H1 (cell line): ENCODE measurements at regions not wholly inside any gene's neighbourhood (a gene's known extent, or its start where the extent isn't known, plus 50 kb on each side); places are given as distances from the start of the nearest gene placed in this dataset.

ENCODE experiments used
- CTCF ChIA-PET: fragments of 300-600 bp; sonication (Branson Sonifier 250); formaldehyde crosslinking; loops from one replicate; lab custom pipeline; 2021; ENCODE audit not compliant: partially characterized antibody; lab: Charles Lee
- POLR2A ChIA-PET: fragments of 300-600 bp; sonication (Branson Sonifier 250); formaldehyde crosslinking; loops from one replicate; lab custom pipeline; 2021; ENCODE audit warnings: inconsistent platforms; ENCODE audit not compliant: partially characterized antibody; lab: Charles Lee
- DNase-seq, 2 experiments: peaks; one replicate each; pipeline versions ENCODE4 v3.0.0 to v3.0.0-alpha.2; 2010 to 2022; ENCODE audit warnings: low spot score in 2 of 2, low read depth in 1 of 2, mixed read lengths in 1 of 2
- FAIRE-seq: peaks from 2 replicates; lab custom pipeline; 2011; peaks lifted over from hg19 to GRCh38; lab: Jason Lieb, UNC
- H2AFZ ChIP-seq: 2 replicates; pipeline ENCODE4 v1.8.1; 2012; ENCODE audit warnings: low read length, inconsistent platforms
- H2AK5ac ChIP-seq: 2 replicates; pipeline ENCODE4 v1.6.1; 2013; ENCODE audit warnings: low read depth, low read length
- H2BK120ac ChIP-seq: replicated peaks from 2 replicates; pipeline ENCODE3; 2013; ENCODE audit warnings: low read depth, low read length, inconsistent platforms
- H2BK12ac ChIP-seq: 2 replicates; pipeline ENCODE4 v1.6.1; 2013; ENCODE audit warnings: low read depth, low read length
- H2BK15ac ChIP-seq: 2 replicates; pipeline ENCODE4 v1.6.1; 2013; ENCODE audit warnings: low read length
- H2BK20ac ChIP-seq: 2 replicates; pipeline ENCODE4 v1.6.1; 2013; ENCODE audit warnings: low read length
- H2BK5ac ChIP-seq: 2 replicates; pipeline ENCODE4 v1.6.1; 2013; ENCODE audit warnings: low read depth, low read length
- H3K14ac ChIP-seq: 2 replicates; pipeline ENCODE4 v1.6.1; 2013; ENCODE audit warnings: inconsistent platforms; ENCODE audit not compliant: insufficient read length
- H3K18ac ChIP-seq: 2 replicates; pipeline ENCODE4 v1.6.1; 2013; ENCODE audit warnings: low read length; ENCODE audit errors: extremely low read depth
- H3K23ac ChIP-seq: 2 replicates; pipeline ENCODE4 v1.6.1; 2013; ENCODE audit warnings: inconsistent platforms; ENCODE audit not compliant: insufficient read length
- H3K23me2 ChIP-seq: 2 replicates; pipeline ENCODE4 v1.6.1; 2013; ENCODE audit warnings: low read depth, low read length
- H3K27ac ChIP-seq: 2 replicates; pipeline ENCODE4 v1.6.1; 2011; ENCODE audit warnings: low read depth, low read length, inconsistent platforms
- H3K27me3 ChIP-seq, 4 experiments: replicated peaks in 1 of 4; 1 replicate in 1 of 4; 2 replicates in 3 of 4; pipeline versions ENCODE4 v1.6.1 to v1.8.1; 2011 to 2013; ENCODE audit warnings: low read length in 3 of 4, mild to moderate bottlenecking in 3 of 4, inconsistent platforms in 2 of 4, mixed read lengths in 2 of 4, moderate library complexity in 1 of 4; ENCODE audit not compliant: control insufficient read depth in 3 of 4, insufficient read depth in 3 of 4; ENCODE audit errors: extremely low read depth in 1 of 4
- H3K36me3 ChIP-seq, 4 experiments: 2 replicates each; pipeline versions ENCODE4 v1.6.1 to v1.8.1; 2011 to 2013; ENCODE audit warnings: mild to moderate bottlenecking in 4 of 4, low read length in 3 of 4, moderate library complexity in 2 of 4, control low read depth in 1 of 4, inconsistent platforms in 1 of 4; ENCODE audit not compliant: insufficient read depth in 4 of 4, control insufficient read depth in 2 of 4
- H3K4ac ChIP-seq: replicated peaks from 2 replicates; pipeline ENCODE3; 2013; ENCODE audit warnings: low read length, low read depth, mixed read lengths, inconsistent platforms; ENCODE audit not compliant: insufficient read length
- H3K4me1 ChIP-seq, 4 experiments: replicated peaks in 1 of 4; 1 replicate in 1 of 4; 2 replicates in 3 of 4; pipeline versions ENCODE4 v1.6.1 to v1.8.1; 2011 to 2013; ENCODE audit warnings: low read length in 3 of 4, inconsistent platforms in 2 of 4, mixed read lengths in 1 of 4; ENCODE audit not compliant: insufficient read depth in 4 of 4, control insufficient read depth in 3 of 4
- H3K4me2 ChIP-seq, 2 experiments: 2 replicates each; pipeline versions ENCODE4 v1.6.1 to v1.8.1; 2011 to 2013; ENCODE audit warnings: low read depth in 2 of 2, low read length in 2 of 2, control low read depth in 1 of 2, inconsistent platforms in 1 of 2, mild to moderate bottlenecking in 1 of 2; ENCODE audit not compliant: insufficient read depth in 1 of 2
- H3K4me3 ChIP-seq, 4 experiments: fragments of 200-600, 300-600 bp in 1 of 4; sonication (generic), shearing (Covaris generic), sonication (Bioruptor Twin) in 1 of 4; 2 replicates each; pipeline versions ENCODE4 v1.5.1 to v1.8.1; 2011 to 2016; ENCODE audit warnings: low read length in 4 of 4, low read depth in 3 of 4, control low read depth in 2 of 4, inconsistent platforms in 2 of 4, mild to moderate bottlenecking in 2 of 4, mixed read lengths in 1 of 4, moderate library complexity in 1 of 4; ENCODE audit not compliant: insufficient read depth in 2 of 4; ENCODE audit errors: extremely low read depth in 1 of 4
- H3K56ac ChIP-seq: replicated peaks from 2 replicates; pipeline ENCODE3; 2013; ENCODE audit warnings: low read depth, mild to moderate bottlenecking, mixed read lengths, low read length, inconsistent platforms; ENCODE audit not compliant: insufficient read length
- H3K79me1 ChIP-seq: 2 replicates; pipeline ENCODE4 v1.6.1; 2013; ENCODE audit warnings: low read depth, low read length, control low read depth
- H3K79me2 ChIP-seq, 2 experiments: 2 replicates each; pipeline versions ENCODE4 v1.6.1 to v1.8.1; 2012 to 2013; ENCODE audit warnings: low read length in 2 of 2, mild to moderate bottlenecking in 2 of 2, inconsistent platforms in 1 of 2; ENCODE audit not compliant: insufficient read depth in 2 of 2, control insufficient read depth in 1 of 2
- H3K9ac ChIP-seq, 4 experiments: replicated peaks in 1 of 4; 1 replicate in 1 of 4; 2 replicates in 3 of 4; pipeline versions ENCODE4 v1.6.1 to v1.8.1; 2011 to 2013; ENCODE audit warnings: low read depth in 3 of 4, low read length in 3 of 4, control low read depth in 2 of 4, mild to moderate bottlenecking in 2 of 4, moderate library complexity in 2 of 4, inconsistent platforms in 1 of 4; ENCODE audit errors: extremely low read depth in 1 of 4
- H3K9me3 ChIP-seq, 2 experiments: 2 replicates each; pipeline versions ENCODE4 v1.6.1 to v1.8.1; 2012 to 2013; ENCODE audit warnings: mild to moderate bottlenecking in 2 of 2, moderate library complexity in 2 of 2, control low read depth in 1 of 2, inconsistent platforms in 1 of 2, low read depth in 1 of 2, low read length in 1 of 2, mixed read lengths in 1 of 2; ENCODE audit not compliant: insufficient read depth in 2 of 2
- H4K20me1 ChIP-seq, 2 experiments: replicated peaks in 1 of 2; 2 replicates each; pipeline versions ENCODE3 to v1.8.1; 2011 to 2013; ENCODE audit warnings: inconsistent platforms in 2 of 2, low read length in 2 of 2, mild to moderate bottlenecking in 1 of 2; ENCODE audit not compliant: insufficient read depth in 2 of 2, control insufficient read depth in 1 of 2
- H4K5ac ChIP-seq: 2 replicates; pipeline ENCODE4 v1.6.1; 2013; ENCODE audit warnings: low read length, low read depth, mixed read lengths, inconsistent platforms; ENCODE audit not compliant: insufficient read length
- H4K8ac ChIP-seq: 2 replicates; pipeline ENCODE4 v1.8.0; 2013; ENCODE audit warnings: mild to moderate bottlenecking, moderate library complexity, low read length, inconsistent platforms; ENCODE audit not compliant: insufficient read depth; ENCODE audit errors: extremely low read depth
- H4K91ac ChIP-seq: replicated peaks from 2 replicates; pipeline ENCODE3; 2013; ENCODE audit warnings: low read length, mixed read lengths, inconsistent platforms; ENCODE audit not compliant: insufficient read length
- BCL11A ChIP-seq, 2 experiments: IDR thresholded peaks; one replicate each; pipeline ENCODE4 v1.6.1; 2011; ENCODE audit warnings: low read depth in 2 of 2, low read length in 2 of 2, mild to moderate bottlenecking in 2 of 2
- CBX5 ChIP-seq: fragments of 300-800, 300-1000 bp; sonication (generic); IDR thresholded peaks from 2 replicates; pipeline ENCODE4 v1.7.1; 2016; ENCODE audit warnings: antibody characterized with exemption, low read length, low read depth
- CBX8 ChIP-seq: fragments of 300-800, 300-1000 bp; sonication (generic); IDR thresholded peaks from 2 replicates; pipeline ENCODE4 v1.7.1; 2016; ENCODE audit warnings: low read depth, low read length, borderline replicate concordance
- CEBPB ChIP-seq: IDR thresholded peaks from 2 replicates; pipeline ENCODE4 v1.6.1; 2012; ENCODE audit warnings: low read depth, low read length
- CHD1 ChIP-seq: IDR thresholded peaks from 2 replicates; pipeline ENCODE4 v1.6.1; 2012; ENCODE audit warnings: low read depth, low read length, improper control_type of control experiment
- CREB1 ChIP-seq: IDR thresholded peaks from 2 replicates; pipeline ENCODE4 v1.6.1; 2012; ENCODE audit warnings: inconsistent platforms
- EP300 ChIP-seq, 2 experiments: IDR thresholded peaks; 1 replicate in 1 of 2; 2 replicates in 1 of 2; pipeline ENCODE4 v1.6.1; 2011 to 2012; ENCODE audit warnings: low read depth in 2 of 2, low read length in 2 of 2, mild to moderate bottlenecking in 2 of 2, borderline replicate concordance in 1 of 2, inconsistent platforms in 1 of 2, moderate library complexity in 1 of 2
- HDAC2 ChIP-seq, 2 experiments: fragments of 300-600 bp in 1 of 2; sonication (generic) in 1 of 2; IDR thresholded peaks; 2 replicates each; pipeline ENCODE4 v1.6.1; 2011 to 2012; ENCODE audit warnings: low read depth in 2 of 2, low read length in 2 of 2, mild to moderate bottlenecking in 2 of 2, moderate library complexity in 2 of 2, borderline replicate concordance in 1 of 2, inconsistent platforms in 1 of 2
- KDM1A ChIP-seq: fragments of 200-600, 300-600 bp; sonication (generic); IDR thresholded peaks from 2 replicates; pipeline ENCODE4 v1.7.1; 2016; ENCODE audit warnings: mild to moderate bottlenecking, low read length, borderline replicate concordance
- MAFK ChIP-seq: IDR thresholded peaks from 2 replicates; pipeline ENCODE4 v1.6.1; 2012; ENCODE audit warnings: low read depth, mild to moderate bottlenecking, improper control_type of control experiment, low read length
- PHF8 ChIP-seq: fragments of 200-600 bp; sonication (generic); conservative IDR thresholded peaks from 2 replicates; pipeline ENCODE4 v1.7.1; 2012; ENCODE audit warnings: low read depth, mild to moderate bottlenecking, inconsistent platforms, low read length, moderate library complexity
- POLR2AphosphoS5 ChIP-seq: IDR thresholded peaks from 2 replicates; pipeline ENCODE4 v1.6.1; 2011; ENCODE audit warnings: low read depth, low read length
- RFX5 ChIP-seq: IDR thresholded peaks from 2 replicates; pipeline ENCODE4 v1.6.1; 2011; ENCODE audit warnings: low read depth, low read length, improper control_type of control experiment, borderline replicate concordance
- SIRT6 ChIP-seq: IDR thresholded peaks from one replicate; pipeline ENCODE4 v1.7.1; 2012; ENCODE audit warnings: low read length, inconsistent platforms
- TCF12 ChIP-seq: IDR thresholded peaks from 2 replicates; pipeline ENCODE4 v1.6.1; 2011; ENCODE audit warnings: low read depth, mild to moderate bottlenecking, low read length
- ZNF274 ChIP-seq: IDR thresholded peaks from 2 replicates; pipeline ENCODE4 v1.7.0; 2012; ENCODE audit warnings: low read length, borderline replicate concordance; ENCODE audit errors: extremely low read depth
- WGBS, 2 experiments: shearing (Covaris generic) in 1 of 2; methylation state at CpG; one replicate each; pipeline versions ENCODE4 v1.1.6 to v1.1.7; 2013 to 2015; ENCODE audit warnings: low lambda C conversion rate in 2 of 2, mixed read lengths in 2 of 2, inconsistent platforms in 1 of 2, low coverage in 1 of 2, missing lambda C conversion rate in 1 of 2; ENCODE audit not compliant: insufficient replicate concordance in 2 of 2, insufficient coverage in 1 of 2, insufficient read length in 1 of 2; ENCODE audit errors: extremely low coverage in 1 of 2, missing lambda C conversion rate in 1 of 2; 5-methylcytosine and 5-hydroxymethylcytosine counted together

DNA sequence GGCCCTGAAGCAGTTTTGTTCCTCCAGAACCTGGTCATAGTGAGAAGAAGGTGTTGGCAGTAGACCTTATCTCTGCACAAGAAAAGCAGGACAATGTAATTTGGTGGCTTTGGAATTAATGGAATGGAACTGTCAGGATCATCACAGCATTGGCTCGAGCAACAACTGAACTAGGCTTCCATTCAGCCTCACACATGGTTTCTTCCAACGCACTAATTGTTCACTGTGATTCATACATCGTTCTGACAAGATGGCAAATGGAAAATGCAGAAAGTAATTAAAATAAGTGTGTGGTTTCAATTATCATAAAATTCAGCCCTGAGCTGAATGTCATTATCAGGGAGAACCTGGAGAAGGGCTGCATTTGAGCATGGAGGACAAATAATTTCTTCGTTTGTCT is 80.6 kb downstream of the MFSD1 start:
- Histone ChIP-seq H3K4ac (no peak overlapping the region), H2BK5ac (no peak overlapping the region), H3K4me1 (no peaks in the 10 kb centered on the region), H3K27ac (no peak overlapping the region), H3K9me3 (peaks cover 3 to 7% of the 10 kb centered on the region in 2 experiments), H4K91ac (no peak overlapping the region), H3K23me2 (no peaks in the 10 kb centered on the region), H2BK120ac (no peak overlapping the region), H3K23ac (no peak overlapping the region), H4K8ac (no peak overlapping the region), H3K79me2 (no peaks in the 10 kb centered on the region), H3K14ac (no peak overlapping the region), H3K4me2 (no peak overlapping the region), H2BK20ac (no peak overlapping the region), H3K56ac (no peak overlapping the region), H4K20me1 (no peaks in the 10 kb centered on the region), H3K36me3 (no peaks in the 10 kb centered on the region), H2AK5ac (no peak overlapping the region), H3K4me3 (no peak overlapping the region), H3K27me3 (no peaks in the 10 kb centered on the region), H2AFZ (no peak overlapping the region), H4K5ac (no peak overlapping the region), H2BK12ac (no peak overlapping the region), H3K9ac (no peak overlapping the region), H2BK15ac (no peak overlapping the region), H3K79me1 (no peaks in the 10 kb centered on the region), H3K18ac (no peak overlapping the region)
- FAIRE-seq (no peak), DNase-seq (no peak)
- WGBS, 2 experiments: 88% methylated on average over 4 of the region's 4 CpGs; no CpG with 5 or more reads in 1 of the 2 experiments
- POLR2A ChIA-PET: no interaction called here
- CTCF ChIA-PET: interaction anchor here (1.0 kb wide), 1 partner anchor 36 kb away, joined by 3 read pairs; no protein-coding TSS in a partner anchor
- TF ChIP-seq SIRT6 (no peak), MAFK (no peak), BCL11A (IDR thresholded peaks at IDR 0.05; ENCODE audit: low read depth in 2 of 2, low read length in 2 of 2) (no peak), KDM1A (no peak), RFX5 (no peak), TCF12 (no peak), CHD1 (no peak), POLR2AphosphoS5 (no peak), CBX5 (no peak), EP300 (IDR thresholded peaks at IDR 0.05; ENCODE audit: borderline replicate concordance in 1 of 2, low read depth in 2 of 2, low read length in 2 of 2) (no peak), CEBPB (no peak), CBX8 (no peak), CREB1 (no peak), HDAC2 (IDR thresholded peaks at IDR 0.05; ENCODE audit: borderline replicate concordance in 1 of 2, low read depth in 2 of 2, low read length in 2 of 2) (no peak), PHF8 (no peak), ZNF274 (no peak)
